AG08395 (cell line): ENCODE measurements at regions not wholly inside any gene's neighbourhood (a gene's known extent, or its start where the extent isn't known, plus 50 kb on each side); places are given as distances from the start of the nearest gene placed in this dataset.

Experiments used
- DNase-seq: peaks from one replicate; pipeline ENCODE4 v3.0.0; 2012; ENCODE audit warnings: mixed read lengths, low spot score

DNA sequence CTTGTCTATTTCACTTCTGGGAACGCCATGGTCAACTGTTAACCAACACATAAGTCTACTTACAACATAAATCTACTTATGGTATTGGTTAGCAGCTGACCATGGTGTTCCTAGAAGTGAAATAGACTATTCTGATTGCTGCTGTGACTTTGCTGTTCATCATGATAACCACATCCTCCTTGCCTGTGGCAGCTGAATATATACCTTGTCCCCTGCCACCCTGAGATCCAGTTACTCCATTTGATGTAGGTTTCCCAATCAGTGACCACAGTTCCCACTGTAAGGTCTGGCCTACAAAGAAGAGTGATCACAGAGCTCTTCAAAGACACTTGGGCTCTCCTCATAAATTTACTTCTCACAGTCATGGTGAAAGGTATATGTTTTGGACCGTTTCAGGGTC lies 66.8 kb upstream of the ALDH1A3 start:
- no peak for DNase-seq

- peak; percentile 40 for DNase-seq
These were observed 60.7 kb upstream of the ALDH1A3 start for GRCh38 chr15:100818927-100819326.

DNA sequence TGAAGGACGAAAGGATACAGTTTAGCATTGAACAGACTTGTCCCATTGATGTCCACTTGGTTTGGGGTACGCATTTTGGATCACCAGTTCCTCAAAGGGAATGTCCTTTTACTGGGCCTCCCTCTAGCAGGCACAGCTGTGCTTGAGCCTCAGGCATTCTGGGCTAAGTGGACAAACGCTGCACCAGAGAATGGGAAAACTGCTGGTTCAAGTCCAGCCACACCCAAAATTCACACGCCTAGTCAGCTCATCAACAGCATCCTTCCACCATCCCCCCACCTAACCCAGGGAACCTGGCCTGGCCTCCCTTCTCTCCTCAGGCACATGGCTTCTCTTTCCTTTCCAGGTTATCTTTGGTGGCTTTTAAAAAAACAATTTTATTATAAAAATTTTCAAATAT lies 59.1 kb upstream of the ALDH1A3 start:
- no peak for DNase-seq

DNA sequence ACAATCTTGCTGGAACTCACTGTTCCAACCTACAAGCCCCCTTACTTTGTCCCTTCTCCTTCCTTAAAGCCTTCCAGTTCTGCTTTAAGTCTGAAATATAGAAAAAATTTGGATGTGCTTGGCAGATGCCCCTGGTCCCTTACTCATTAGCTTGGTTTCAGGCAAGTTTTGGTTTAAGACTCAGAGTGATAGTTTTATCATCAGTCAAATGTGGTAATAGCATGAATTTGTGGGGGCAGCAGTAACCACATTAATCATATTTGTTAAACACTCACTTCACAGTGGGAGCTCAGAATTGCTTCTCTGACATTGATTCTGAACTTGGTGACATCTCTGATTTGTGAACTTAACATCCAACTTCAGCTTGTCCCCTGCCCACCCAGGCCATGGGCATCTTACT lies 58.3 kb upstream of the ALDH1A3 start:
- DNase-seq: no peak

GRCh38 chr15:100824211-100824610 lies 55.4 kb upstream of the ALDH1A3 start:
- DNase-seq: no peak

GRCh38 chr15:100829457-100829856 lies 50.2 kb upstream of the ALDH1A3 start:
- DNase-seq: no peak
